Activated CD8-positive, alpha-beta T cell treated with anti-CD3 and anti-CD28 coated beads for 36 hours (primary cell): ENCODE measurements at regions not wholly inside any gene's neighbourhood (a gene's known extent, or its start where the extent isn't known, plus 50 kb on each side); places are given as distances from the start of the nearest gene placed in this dataset.

ENCODE experiments used
- ATAC-seq: fragments of 200-7000 bp; cut with Tn5 transposase; one replicate; pipeline ENCODE4 v1.10.0; 2021; ENCODE audit warnings: mild to moderate bottlenecking, moderate library complexity
- CTCF ChIA-PET: fragments of 350-600 bp; sonication (Branson Sonifier 250); formaldehyde crosslinking; loops from one replicate; lab custom pipeline; 2021; ENCODE audit warnings: antibody characterized with exemption; lab: Charles Lee
- POLR2A ChIA-PET: fragments of 350-600 bp; sonication (Branson Sonifier 250); formaldehyde crosslinking; loops from one replicate; lab custom pipeline; 2021; ENCODE audit warnings: antibody characterized with exemption; lab: Charles Lee
- DNase-seq: peaks from one replicate; pipeline ENCODE4 v3.0.0-alpha.2; 2020
- H3K27ac Mint-ChIP-seq: one replicate; pipeline ENCODE4 v1.8.0; 2021; ENCODE audit warnings: mild to moderate bottlenecking, mixed read lengths
- H3K27me3 Mint-ChIP-seq: one replicate; pipeline ENCODE4 v1.8.0; 2021; ENCODE audit warnings: mixed read lengths
- H3K36me3 Mint-ChIP-seq: one replicate; pipeline ENCODE4 v1.8.0; 2021; ENCODE audit warnings: low read depth, mixed read lengths
- H3K4me1 Mint-ChIP-seq: one replicate; pipeline ENCODE4 v1.8.0; 2021; ENCODE audit warnings: low read depth, mixed read lengths
- H3K4me3 Mint-ChIP-seq: one replicate; pipeline ENCODE4 v1.8.0; 2021; ENCODE audit warnings: mild to moderate bottlenecking, moderate library complexity, mixed read lengths
- H3K9me3 Mint-ChIP-seq: one replicate; pipeline ENCODE4 v1.8.0; 2021; ENCODE audit warnings: mixed read lengths
- intact Hi-C: fragments of 100-400 bp; cut with micrococcal nuclease; formaldehyde crosslinking; loops from one replicate; pipeline ENCODE4 v1.10.0; 2022
- TF ChIP-seq, protein P1 (sequence below): fragments of 200-600 bp; IDR thresholded peaks from one replicate; pipeline ENCODE4 v1.8.0; 2022; ENCODE audit warnings: antibody characterized with exemption, mild to moderate bottlenecking

DNA sequence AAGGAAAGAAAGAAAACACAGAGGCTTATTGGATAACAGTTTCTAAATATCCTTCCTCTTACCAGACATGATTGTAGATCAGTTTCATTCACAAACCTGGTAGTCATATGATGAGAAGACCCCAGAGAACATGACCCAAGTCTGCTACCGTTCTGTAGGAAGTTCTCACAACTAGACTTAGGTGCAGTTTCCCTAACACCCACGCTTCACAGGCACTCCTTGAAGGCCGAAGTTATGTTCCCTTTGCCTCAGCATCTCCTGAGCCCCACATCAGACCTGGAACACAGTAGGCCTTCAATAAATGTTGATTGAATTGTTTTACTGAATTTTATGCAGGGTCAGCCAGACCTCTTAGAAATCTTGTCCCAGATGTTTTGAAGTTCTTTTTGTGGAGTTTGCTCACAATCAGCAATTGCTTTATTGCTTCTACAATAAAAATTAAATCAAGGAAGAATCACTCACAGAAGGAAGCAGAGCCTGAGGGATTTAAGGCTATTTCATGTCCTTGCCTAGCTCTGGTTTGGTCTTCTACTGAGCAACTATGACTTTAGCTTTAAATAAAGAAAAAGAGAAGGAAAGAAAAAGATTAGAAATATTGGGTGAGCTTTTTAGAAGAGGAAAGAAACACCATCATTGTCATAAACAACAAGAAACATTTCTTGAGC is 138.6 kb upstream of the MDM1 start:
- ChIA-PET POLR2A (no interaction called here), CTCF (no interaction called here)
- ATAC-seq (no peak), DNase-seq (no peak)
- Mint-ChIP-seq H3K27ac (no peak overlapping the region), H3K4me3 (no peak overlapping the region), H3K9me3 (no peaks in the 10 kb centered on the region), H3K36me3 (no peaks in the 10 kb centered on the region), H3K27me3 (no peaks in the 10 kb centered on the region), H3K4me1 (peaks cover 4% of the 10 kb centered on the region)
- intact Hi-C loops, result no loop called here
- TF ChIP-seq, protein P1, sequence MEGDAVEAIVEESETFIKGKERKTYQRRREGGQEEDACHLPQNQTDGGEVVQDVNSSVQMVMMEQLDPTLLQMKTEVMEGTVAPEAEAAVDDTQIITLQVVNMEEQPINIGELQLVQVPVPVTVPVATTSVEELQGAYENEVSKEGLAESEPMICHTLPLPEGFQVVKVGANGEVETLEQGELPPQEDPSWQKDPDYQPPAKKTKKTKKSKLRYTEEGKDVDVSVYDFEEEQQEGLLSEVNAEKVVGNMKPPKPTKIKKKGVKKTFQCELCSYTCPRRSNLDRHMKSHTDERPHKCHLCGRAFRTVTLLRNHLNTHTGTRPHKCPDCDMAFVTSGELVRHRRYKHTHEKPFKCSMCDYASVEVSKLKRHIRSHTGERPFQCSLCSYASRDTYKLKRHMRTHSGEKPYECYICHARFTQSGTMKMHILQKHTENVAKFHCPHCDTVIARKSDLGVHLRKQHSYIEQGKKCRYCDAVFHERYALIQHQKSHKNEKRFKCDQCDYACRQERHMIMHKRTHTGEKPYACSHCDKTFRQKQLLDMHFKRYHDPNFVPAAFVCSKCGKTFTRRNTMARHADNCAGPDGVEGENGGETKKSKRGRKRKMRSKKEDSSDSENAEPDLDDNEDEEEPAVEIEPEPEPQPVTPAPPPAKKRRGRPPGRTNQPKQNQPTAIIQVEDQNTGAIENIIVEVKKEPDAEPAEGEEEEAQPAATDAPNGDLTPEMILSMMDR, result no peak

DNA sequence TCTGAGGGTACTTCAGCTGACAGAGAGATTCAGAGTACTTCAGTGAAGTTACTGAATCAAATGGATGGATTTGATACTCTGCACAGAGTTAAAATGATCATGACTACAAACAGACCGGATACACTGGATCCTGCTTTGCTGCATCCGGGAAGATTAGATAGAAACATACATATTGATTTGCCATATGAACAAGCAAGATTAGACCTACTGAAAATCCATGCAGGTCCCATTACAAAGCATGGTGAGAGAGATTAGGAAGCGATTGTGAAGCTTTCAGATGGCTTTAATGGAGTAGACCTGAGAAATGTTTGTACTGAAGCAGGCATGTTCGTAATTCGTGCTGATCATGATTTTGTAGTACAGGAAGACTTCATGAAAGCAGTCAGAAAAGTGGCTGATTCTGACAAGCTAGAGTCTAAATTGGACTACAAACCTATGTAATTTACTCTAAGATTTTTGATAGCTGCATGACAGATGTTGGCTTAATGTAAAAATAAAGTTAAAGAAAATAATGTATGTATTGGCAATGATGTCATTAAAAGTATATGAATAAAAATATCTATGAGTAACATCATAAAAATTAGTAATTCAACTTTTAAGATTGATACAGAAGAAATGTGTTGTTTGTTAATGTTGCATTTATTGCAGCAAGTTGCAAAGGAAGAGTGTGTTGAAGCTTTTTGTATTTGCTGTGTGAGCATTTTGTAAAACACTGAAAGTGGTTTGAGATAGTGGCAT is 136.1 kb upstream of the RAP1B start:
- POLR2A ChIA-PET, result no interaction called here
- Mint-ChIP-seq H3K4me1 (peaks cover 8% of the 10 kb centered on the region), H3K27me3 (no peaks in the 10 kb centered on the region), H3K36me3 (no peaks in the 10 kb centered on the region), H3K4me3 (no peak overlapping the region), H3K9me3 (no peaks in the 10 kb centered on the region), H3K27ac (no peak overlapping the region)
- intact Hi-C loops, result no loop called here
- ATAC-seq, result no peak
- DNase-seq, result no peak
- CTCF ChIA-PET, result interaction anchor here (1.3 to 1.4 kb wide), 2 partner anchors 9 to 29 kb away, joined by 3 to 4 read pairs; no protein-coding TSS in a partner anchor
- TF ChIP-seq, protein P1, result no peak

DNA sequence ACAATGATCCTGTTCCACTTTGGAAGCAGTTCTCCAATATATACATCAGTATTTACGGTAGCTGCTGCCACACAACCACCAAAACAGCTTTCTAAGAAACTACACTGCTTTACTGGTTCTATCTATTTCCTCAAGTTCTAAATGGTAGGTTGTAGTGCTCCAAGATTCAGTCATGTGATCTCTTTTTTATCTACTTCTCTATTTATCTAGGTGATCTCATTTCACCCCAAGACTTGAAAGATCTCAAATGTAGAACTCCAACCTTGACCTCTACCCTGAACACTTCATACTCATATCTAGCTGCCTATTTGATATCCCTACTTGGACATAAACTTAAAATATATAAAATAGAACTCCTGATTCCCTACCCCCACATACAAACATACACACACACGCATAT is 133.9 kb upstream of the RAP1B start:
- CTCF ChIA-PET, result interaction anchor here (1.2 kb wide), 1 partner anchor 76 kb away, joined by 3 read pairs; no protein-coding TSS in a partner anchor
- Mint-ChIP-seq H3K4me3 (no peak overlapping the region), H3K27ac (no peak overlapping the region), H3K36me3 (peaks cover 7% of the 10 kb centered on the region), H3K27me3 (no peaks in the 10 kb centered on the region), H3K4me1 (peaks cover 17% of the 10 kb centered on the region), H3K9me3 (peaks cover 7% of the 10 kb centered on the region)
- ATAC-seq, result no peak
- TF ChIP-seq, protein P1, result no peak
- intact Hi-C loops, result no loop called here
- DNase-seq, result no peak
- POLR2A ChIA-PET, result interaction anchor here (0.8 kb wide), 1 partner anchor 136 kb away, joined by 3 read pairs; no protein-coding TSS in a partner anchor

- peaks cover 7% of the 10 kb centered on the region for H3K36me3 Mint-ChIP-seq
- DNase-seq (no peak), ATAC-seq (no peak)
- no peak overlapping the region for H3K4me3 Mint-ChIP-seq
- peaks cover 7% of the 10 kb centered on the region for H3K9me3 Mint-ChIP-seq
- intact Hi-C loops, result no loop called here
- H3K27me3 Mint-ChIP-seq, result no peaks in the 10 kb centered on the region
- TF ChIP-seq, protein P1, result no peak
- CTCF ChIA-PET, result no interaction called here
- peaks cover 23% of the 10 kb centered on the region for H3K4me1 Mint-ChIP-seq
- H3K27ac Mint-ChIP-seq, result no peak overlapping the region
- POLR2A ChIA-PET, result interaction anchor here (0.8 kb wide), 1 partner anchor 135 kb away, joined by 3 read pairs; no protein-coding TSS in a partner anchor
These were observed 133.4 kb upstream of the RAP1B start for GRCh38 chr12:68477261-68477772.

DNA sequence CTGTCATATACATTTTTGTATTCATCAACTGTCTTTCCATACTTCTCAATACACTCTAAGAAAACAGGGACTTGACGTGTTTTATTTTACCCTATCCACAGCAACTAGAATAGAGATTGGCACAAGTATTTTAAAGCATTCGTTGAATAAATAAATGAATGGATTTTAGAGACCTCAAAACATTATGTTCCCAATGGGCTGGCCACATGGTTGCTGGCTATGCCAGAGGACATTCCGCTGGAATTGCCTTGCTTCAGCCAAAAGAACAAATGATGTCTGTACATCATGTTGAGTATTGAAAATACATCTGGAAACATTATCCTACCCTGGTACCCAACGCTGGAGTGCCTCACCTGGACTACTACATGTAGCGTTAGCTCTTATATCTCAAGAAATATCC is 132.8 kb upstream of the RAP1B start:
- intact Hi-C loops, result no loop called here
- Mint-ChIP-seq H3K4me3 (no peak overlapping the region), H3K4me1 (peaks cover 28% of the 10 kb centered on the region), H3K9me3 (peaks cover 7% of the 10 kb centered on the region), H3K27me3 (no peaks in the 10 kb centered on the region), H3K36me3 (peaks cover 7% of the 10 kb centered on the region), H3K27ac (no peak overlapping the region)
- ChIA-PET POLR2A (interaction anchor here (1.6 kb wide), 1 partner anchor 25 kb away, joined by 4 read pairs; no protein-coding TSS in a partner anchor), CTCF (no interaction called here)
- TF ChIP-seq, protein P1, result no peak
- DNase-seq (no peak), ATAC-seq (no peak)
